Suprapubic skin (tissue), 4 donors: ENCODE measurements at regions not wholly inside any gene's neighbourhood (a gene's known extent, or its start where the extent isn't known, plus 50 kb on each side); places are given as distances from the start of the nearest gene placed in this dataset.

ENCODE experiments used
- CTCF ChIP-seq, 2 donors: fragments of 200-600 bp in 1 of 2; fragments of 450-650 bp in 1 of 2; sonication (generic) in 1 of 2; IDR thresholded peaks; one replicate each; pipeline ENCODE4 v1.5.1; 2016 to 2019; ENCODE audit warnings: antibody characterized with exemption in 2 of 2, mild to moderate bottlenecking in 1 of 2, moderate library complexity in 1 of 2
- EP300 ChIP-seq: sonication (generic); formaldehyde crosslinking; IDR thresholded peaks from one replicate; pipeline ENCODE4 v1.6.1; 2017; ENCODE audit warnings: antibody characterized with exemption
- POLR2A ChIP-seq, 2 donors: fragments of 450-650 bp; IDR thresholded peaks; one replicate each; pipeline ENCODE4 v1.6.1; 2017; ENCODE audit warnings: antibody characterized with exemption in 2 of 2, mild to moderate bottlenecking in 2 of 2, moderate library complexity in 2 of 2
- POLR2AphosphoS5 ChIP-seq, 3 donors: sonication (generic); formaldehyde crosslinking; IDR thresholded peaks; one replicate each; pipeline ENCODE4 v1.6.1; 2017; ENCODE audit warnings: antibody characterized with exemption in 3 of 3

DNA sequence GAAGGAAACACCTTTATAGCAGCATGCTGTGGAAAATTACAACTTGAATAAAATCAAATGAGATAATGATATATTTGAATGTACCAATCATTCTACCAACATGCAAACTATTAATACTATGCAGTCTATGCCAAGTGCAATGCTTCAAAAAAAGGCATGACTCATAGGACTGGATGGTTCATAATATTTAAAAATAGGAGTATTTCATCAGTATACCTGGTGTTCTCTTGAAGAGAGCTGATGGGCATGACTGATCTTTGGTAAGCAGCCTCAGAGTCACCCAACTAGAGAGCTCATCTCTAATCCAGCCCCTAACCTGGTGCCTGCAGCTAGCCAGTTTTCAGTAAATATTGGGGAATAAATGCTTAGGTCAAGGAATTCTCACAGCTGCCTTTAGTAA is 434.7 kb upstream of the ARRDC4 start:
- TF ChIP-seq CTCF (IDR thresholded peaks at IDR 0.05): no peak
- TF ChIP-seq EP300: no peak
- TF ChIP-seq POLR2A (IDR thresholded peaks at IDR 0.05): no peak
- no peak for TF ChIP-seq POLR2AphosphoS5 (IDR thresholded peaks at IDR 0.05)
